ENCODE measurements at regions not wholly inside any gene's neighbourhood (a gene's known extent, or its start where the extent isn't known, plus 50 kb on each side); places are given as distances from the start of the nearest gene placed in this dataset.
"Not testable (repeated sequence)": the region's sequence is repeated elsewhere in the genome, so short reads cannot be mapped to it uniquely, and the experiment has no call there.

DNA sequence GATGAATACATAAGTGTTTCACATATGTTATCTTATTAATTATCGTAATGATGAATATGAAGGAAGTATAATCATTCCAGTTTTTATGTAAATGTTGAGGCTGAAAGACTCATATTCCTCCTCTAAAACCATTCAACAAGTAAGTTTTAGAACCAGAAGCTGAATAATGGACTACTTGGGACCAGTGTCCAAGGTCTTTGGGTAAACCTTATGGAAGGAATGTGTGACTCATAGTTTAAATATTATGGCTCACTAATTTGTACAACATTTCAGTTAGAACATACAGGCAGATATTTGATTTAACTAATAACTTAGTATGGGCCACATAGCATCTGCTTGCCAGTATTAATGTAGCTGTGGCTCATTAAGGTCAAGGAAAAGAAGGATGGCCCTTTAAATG, 209.6 kb downstream of the TFAP2B start:
- Histone ChIP-seq H3K4me3 (no peak overlapping the region), H3K36me3 (no peaks in the 10 kb centered on the region), H3K9me3 (peaks cover 0 to 8% of the 10 kb centered on the region in 2 donors), H3K27ac (no peak overlapping the region), H3K27me3 (no peaks in the 10 kb centered on the region), H3K4me1 (no peaks in the 10 kb centered on the region)
- TF ChIP-seq, protein P1, sequence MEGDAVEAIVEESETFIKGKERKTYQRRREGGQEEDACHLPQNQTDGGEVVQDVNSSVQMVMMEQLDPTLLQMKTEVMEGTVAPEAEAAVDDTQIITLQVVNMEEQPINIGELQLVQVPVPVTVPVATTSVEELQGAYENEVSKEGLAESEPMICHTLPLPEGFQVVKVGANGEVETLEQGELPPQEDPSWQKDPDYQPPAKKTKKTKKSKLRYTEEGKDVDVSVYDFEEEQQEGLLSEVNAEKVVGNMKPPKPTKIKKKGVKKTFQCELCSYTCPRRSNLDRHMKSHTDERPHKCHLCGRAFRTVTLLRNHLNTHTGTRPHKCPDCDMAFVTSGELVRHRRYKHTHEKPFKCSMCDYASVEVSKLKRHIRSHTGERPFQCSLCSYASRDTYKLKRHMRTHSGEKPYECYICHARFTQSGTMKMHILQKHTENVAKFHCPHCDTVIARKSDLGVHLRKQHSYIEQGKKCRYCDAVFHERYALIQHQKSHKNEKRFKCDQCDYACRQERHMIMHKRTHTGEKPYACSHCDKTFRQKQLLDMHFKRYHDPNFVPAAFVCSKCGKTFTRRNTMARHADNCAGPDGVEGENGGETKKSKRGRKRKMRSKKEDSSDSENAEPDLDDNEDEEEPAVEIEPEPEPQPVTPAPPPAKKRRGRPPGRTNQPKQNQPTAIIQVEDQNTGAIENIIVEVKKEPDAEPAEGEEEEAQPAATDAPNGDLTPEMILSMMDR (IDR thresholded peaks at IDR 0.05) = no peak
- DNase-seq (no peak), ATAC-seq (no peak)
- intact Hi-C loops (cut with DNase I) = no loop called here

DNA sequence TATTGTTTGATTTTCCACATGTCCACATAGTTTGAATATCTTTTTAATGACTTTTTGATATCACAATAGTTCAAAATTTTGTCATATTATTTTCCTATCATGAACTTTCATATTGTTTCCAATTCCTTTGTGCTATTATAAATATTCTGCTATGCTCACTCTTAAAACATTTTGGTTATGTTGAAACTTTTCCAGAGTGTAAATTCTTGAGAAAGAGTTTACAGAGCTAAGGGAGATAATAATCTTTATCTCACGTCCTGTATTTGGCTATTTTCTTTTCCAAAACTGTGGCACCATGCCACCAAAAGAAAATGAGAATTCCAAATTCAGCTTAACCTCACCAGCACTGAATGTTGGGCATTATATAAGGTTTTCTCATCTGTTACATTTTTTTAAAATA, 210.9 kb downstream of the TFAP2B start:
- TF ChIP-seq, protein P1 (IDR thresholded peaks at IDR 0.05) = no peak
- intact Hi-C loops (cut with DNase I) = no loop called here
- Histone ChIP-seq H3K36me3 (no peaks in the 10 kb centered on the region), H3K4me3 (no peak overlapping the region), H3K4me1 (no peaks in the 10 kb centered on the region), H3K9me3 (peaks cover 0 to 13% of the 10 kb centered on the region in 2 donors), H3K27ac (no peak overlapping the region), H3K27me3 (no peaks in the 10 kb centered on the region)
- DNase-seq (no peak), ATAC-seq (no peak)

DNA sequence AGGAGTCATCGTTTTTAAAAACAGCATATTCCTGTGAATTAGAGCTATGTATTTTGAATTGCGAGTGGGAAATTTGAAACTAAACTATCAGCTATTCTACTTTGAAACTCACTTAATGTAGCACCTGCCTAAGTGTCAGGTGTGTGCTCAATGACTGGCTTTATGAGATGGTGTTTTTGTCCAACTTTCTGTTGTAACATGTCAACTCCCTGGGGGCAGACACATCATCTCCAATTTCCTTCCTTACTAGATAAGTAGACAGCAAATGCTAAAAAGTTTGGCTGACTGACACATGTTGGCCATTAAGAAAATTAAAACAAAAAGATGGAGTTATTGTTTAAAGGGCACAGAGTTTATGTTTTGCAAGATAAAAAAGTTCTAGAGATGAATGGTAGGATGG, 226.9 kb downstream of the TFAP2B start:
- no peak for ATAC-seq
- TF ChIP-seq, protein P1 (IDR thresholded peaks at IDR 0.05) = no peak
- Histone ChIP-seq H3K4me1 (no peaks in the 10 kb centered on the region), H3K4me3 (no peak overlapping the region), H3K27me3 (no peaks in the 10 kb centered on the region), H3K9me3 (no peaks in the 10 kb centered on the region), H3K27ac (no peak overlapping the region), H3K36me3 (no peaks in the 10 kb centered on the region)
- DNase-seq = no peak
- intact Hi-C loops (cut with DNase I) = no loop called here

DNA sequence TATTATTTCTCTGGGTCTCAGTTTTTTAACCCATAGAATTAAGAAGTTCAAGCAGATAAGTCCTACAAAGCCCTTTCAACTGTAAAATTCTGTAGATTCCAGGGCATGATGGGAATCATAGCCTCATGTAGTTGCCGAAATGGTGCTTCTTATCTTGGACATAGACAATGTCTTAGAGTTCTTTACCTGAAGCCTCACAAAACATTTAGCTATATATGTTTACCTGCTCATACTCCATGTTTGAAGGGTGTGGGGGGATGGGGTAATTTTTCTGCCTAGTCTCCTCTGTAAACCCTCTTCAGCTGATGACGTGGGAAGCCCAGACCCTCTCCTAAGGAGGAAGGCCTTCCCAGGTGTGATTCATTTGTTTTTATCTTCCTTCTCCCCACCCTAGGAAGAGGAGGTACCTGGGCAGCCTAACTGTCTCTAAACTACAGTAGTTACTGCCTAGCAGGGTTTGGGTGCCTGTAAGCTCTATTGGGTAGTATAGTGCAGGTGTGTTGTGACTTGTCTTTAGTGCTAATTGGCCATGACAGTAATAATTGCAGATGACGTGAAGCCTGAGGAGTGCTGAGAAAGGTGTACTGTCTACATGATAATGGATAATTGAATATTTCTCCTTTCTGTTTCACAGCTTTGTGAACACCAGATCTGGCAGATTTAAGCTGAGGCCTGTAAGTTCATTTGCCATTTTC, 230.8 kb downstream of the TFAP2B start:
- TF ChIP-seq, protein P1 (IDR thresholded peaks at IDR 0.05) = no peak
- DNase-seq (no peak), ATAC-seq (no peak)
- Histone ChIP-seq H3K36me3 (no peaks in the 10 kb centered on the region), H3K4me3 (no peak overlapping the region), H3K27ac (no peak overlapping the region), H3K4me1 (no peaks in the 10 kb centered on the region), H3K9me3 (peaks cover 0 to 7% of the 10 kb centered on the region in 2 donors), H3K27me3 (no peaks in the 10 kb centered on the region)
- intact Hi-C loops (cut with DNase I) = no loop called here

DNA sequence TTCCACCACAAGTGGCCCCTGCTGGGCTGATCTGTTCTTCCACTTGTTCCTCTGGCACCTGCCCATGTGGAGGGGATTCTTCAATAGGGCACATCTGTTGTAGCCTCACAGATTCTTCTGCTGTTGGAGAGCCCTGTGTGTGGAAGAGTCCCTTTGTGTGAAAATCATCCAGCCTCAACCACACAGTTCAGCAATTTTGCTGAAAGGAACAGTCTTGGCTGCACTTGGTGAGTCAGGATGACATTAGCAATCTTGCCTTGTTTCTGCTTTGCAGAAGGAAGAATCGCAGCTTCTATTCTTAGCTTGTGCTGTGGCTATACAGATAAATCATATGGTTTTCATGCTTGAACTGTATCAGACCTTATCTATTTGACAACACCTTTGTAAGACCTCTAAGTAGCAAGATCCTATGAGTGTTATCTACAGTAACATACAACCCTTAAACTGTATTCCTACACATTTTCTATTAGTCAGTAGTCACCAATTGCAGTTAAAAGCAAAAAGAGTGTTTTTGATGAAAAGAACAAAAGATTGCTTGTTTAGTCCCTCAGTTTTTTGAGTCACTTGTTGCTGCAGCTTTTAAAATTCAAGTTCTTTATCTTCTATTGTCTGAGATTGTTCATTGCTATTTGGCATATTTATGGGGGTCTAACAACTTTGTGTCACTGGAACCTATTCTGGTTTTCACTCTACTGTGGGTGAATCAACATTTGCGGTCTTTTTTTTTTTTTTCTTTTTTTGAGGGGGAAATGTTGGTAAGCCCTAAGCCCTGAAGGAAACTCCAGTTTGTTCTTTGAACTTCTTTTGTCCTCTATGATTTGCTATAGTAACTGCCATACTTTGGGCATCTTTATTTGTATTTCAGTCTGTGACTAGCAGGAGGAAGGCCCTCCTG, 231.6 kb downstream of the TFAP2B start:
- Histone ChIP-seq H3K4me3 (no peak overlapping the region), H3K4me1 (no peaks in the 10 kb centered on the region), H3K9me3 (peaks cover 0 to 9% of the 10 kb centered on the region in 2 donors), H3K27ac (no peak overlapping the region), H3K27me3 (no peaks in the 10 kb centered on the region), H3K36me3 (no peaks in the 10 kb centered on the region)
- DNase-seq (no peak), ATAC-seq (no peak)
- intact Hi-C loops (cut with DNase I) = no loop called here
- TF ChIP-seq, protein P1 (IDR thresholded peaks at IDR 0.05) = no peak

DNA sequence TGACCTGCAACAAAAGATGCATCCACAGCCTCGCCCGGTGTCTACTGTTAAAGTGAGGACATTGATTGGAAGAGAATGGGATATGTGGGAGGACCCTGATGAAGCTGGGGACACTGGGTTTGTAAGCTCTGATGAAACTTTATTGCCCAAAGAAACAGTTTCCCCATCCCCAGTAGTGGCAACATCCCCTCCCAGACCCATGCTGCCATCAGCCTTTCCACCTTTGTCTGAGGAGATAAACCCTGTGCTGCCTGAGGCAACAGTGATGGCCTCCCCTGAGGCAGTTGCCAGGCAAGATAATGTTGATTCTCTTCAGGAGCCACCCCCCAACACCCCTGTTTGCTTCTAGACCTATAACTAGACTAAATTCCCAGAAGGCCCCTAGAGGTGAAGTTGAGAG, 234.0 kb downstream of the TFAP2B start:
- ATAC-seq; intact Hi-C loops (cut with DNase I): not testable (repeated sequence)

DNA sequence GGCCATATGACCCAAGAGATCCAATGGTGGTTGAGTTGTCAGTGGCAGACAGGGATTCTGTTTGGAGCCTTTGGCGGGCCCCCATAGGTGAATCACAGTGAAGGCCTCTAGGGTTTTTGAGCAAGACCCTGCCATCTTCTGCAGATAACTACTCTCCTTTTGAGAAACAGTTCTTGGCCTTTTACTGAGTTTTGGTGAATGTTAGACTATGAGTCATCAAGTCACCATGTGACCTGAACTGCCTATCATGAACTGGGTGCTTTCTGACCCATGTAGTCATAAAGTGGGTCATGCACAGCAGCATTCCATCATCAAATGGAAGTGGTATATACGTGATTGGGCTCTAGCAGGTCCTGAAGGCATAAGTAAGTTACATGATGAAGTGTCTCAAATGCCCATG, 236.6 kb downstream of the TFAP2B start:
- H3K27me3 ChIP-seq; DNase-seq; H3K36me3 ChIP-seq; H3K9me3 ChIP-seq; intact Hi-C loops (cut with DNase I); ATAC-seq; H3K27ac ChIP-seq; H3K4me1 ChIP-seq; H3K4me3 ChIP-seq: not testable (repeated sequence)

More for the DNA sequence above, 234.0 kb downstream of the TFAP2B start:
- not testable (repeated sequence) for H3K4me3 ChIP-seq, H3K9me3 ChIP-seq, H3K36me3 ChIP-seq, H3K27ac ChIP-seq, DNase-seq, H3K27me3 ChIP-seq, H3K4me1 ChIP-seq

Measured in left lung (tissue), 4 donors.